Mammary epithelial cell (primary cell): ENCODE measurements at regions not wholly inside any gene's neighbourhood (a gene's known extent, or its start where the extent isn't known, plus 50 kb on each side); places are given as distances from the start of the nearest gene placed in this dataset.

Experiments used
- EZH2 ChIP-seq: IDR thresholded peaks from 2 replicates; pipeline ENCODE4 v1.6.1; 2012; ENCODE audit warnings: low read length, inconsistent platforms, borderline replicate concordance
- TF ChIP-seq, protein P1 (sequence below), 2 donors: IDR thresholded peaks in 1 of 2; conservative IDR thresholded peaks in 1 of 2; 2 replicates each; pipeline ENCODE4 v1.5.1; 2011 to 2012; ENCODE audit warnings: inconsistent platforms in 2 of 2, low read length in 2 of 2, mild to moderate bottlenecking in 2 of 2, control low read depth in 1 of 2, low read depth in 1 of 2; ENCODE audit not compliant: insufficient read depth in 1 of 2; ENCODE audit errors: extremely low read depth in 1 of 2

- TF ChIP-seq EZH2, result no peak
- TF ChIP-seq, protein P1, sequence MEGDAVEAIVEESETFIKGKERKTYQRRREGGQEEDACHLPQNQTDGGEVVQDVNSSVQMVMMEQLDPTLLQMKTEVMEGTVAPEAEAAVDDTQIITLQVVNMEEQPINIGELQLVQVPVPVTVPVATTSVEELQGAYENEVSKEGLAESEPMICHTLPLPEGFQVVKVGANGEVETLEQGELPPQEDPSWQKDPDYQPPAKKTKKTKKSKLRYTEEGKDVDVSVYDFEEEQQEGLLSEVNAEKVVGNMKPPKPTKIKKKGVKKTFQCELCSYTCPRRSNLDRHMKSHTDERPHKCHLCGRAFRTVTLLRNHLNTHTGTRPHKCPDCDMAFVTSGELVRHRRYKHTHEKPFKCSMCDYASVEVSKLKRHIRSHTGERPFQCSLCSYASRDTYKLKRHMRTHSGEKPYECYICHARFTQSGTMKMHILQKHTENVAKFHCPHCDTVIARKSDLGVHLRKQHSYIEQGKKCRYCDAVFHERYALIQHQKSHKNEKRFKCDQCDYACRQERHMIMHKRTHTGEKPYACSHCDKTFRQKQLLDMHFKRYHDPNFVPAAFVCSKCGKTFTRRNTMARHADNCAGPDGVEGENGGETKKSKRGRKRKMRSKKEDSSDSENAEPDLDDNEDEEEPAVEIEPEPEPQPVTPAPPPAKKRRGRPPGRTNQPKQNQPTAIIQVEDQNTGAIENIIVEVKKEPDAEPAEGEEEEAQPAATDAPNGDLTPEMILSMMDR (conservative IDR thresholded peaks at IDR 0.05 in 1 of 2, IDR thresholded peaks at IDR 0.05 in 1 of 2; ENCODE audit: extremely low read depth in 1 of 2, insufficient read depth in 1 of 2, low read depth in 1 of 2, low read length in 2 of 2), result no peak
Measured at GRCh38 chr22:44402196-44403111, 89.7 kb upstream of the SHISAL1 start.
